Spleen (tissue), 7 donors: ENCODE measurements at regions not wholly inside any gene's neighbourhood (a gene's known extent, or its start where the extent isn't known, plus 50 kb on each side); places are given as distances from the start of the nearest gene placed in this dataset.

Experiments
- POLR2A ChIP-seq, 3 donors: fragments of 450-650 bp; IDR thresholded peaks; one replicate each; pipeline ENCODE4 v1.5.1; 2017; ENCODE audit warnings: antibody characterized with exemption in 3 of 3, mild to moderate bottlenecking in 1 of 3
- TF ChIP-seq, protein P1 (sequence below), 11 experiments: fragments of 200-600 bp in 7 of 11; fragments of 450-650 bp in 4 of 11; sonication (generic) in 4 of 11; IDR thresholded peaks in 8 of 11; conservative IDR thresholded peaks in 3 of 11; 1 replicate in 7 of 11; 2 replicates in 4 of 11; pipeline versions ENCODE4 v1.4.0 to v1.8.0; 2016 to 2021; ENCODE audit warnings: antibody characterized with exemption in 11 of 11, inconsistent platforms in 4 of 11, mild to moderate bottlenecking in 1 of 11
- donor health status: DM: no; HTN: no; CAD: no; lungs with moderate emphysema.
- donor health status: DM: no; HTN: no; CAD: no.
- donor health status: DM: no; HTN: no; CAD: no.

DNA sequence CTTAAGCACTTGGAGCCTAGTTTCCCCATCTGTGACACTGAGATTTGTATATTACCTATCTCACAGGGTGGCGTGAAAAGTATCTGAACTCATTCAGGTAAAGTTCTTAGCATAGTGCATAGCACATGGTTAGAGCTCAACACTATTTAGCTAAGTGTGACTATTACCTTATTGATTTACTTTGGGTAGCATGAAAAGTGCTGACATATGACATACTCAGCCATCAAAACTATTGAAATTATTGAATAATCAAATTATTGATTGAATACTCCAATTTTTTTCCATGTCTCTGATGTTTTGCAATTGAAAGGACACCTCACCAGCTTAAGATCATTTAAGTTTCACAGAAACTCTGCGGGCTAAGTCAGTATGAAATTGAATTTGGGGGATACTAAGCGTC, 715.0 kb downstream of the EFNB2 start:
- TF ChIP-seq, protein P1, sequence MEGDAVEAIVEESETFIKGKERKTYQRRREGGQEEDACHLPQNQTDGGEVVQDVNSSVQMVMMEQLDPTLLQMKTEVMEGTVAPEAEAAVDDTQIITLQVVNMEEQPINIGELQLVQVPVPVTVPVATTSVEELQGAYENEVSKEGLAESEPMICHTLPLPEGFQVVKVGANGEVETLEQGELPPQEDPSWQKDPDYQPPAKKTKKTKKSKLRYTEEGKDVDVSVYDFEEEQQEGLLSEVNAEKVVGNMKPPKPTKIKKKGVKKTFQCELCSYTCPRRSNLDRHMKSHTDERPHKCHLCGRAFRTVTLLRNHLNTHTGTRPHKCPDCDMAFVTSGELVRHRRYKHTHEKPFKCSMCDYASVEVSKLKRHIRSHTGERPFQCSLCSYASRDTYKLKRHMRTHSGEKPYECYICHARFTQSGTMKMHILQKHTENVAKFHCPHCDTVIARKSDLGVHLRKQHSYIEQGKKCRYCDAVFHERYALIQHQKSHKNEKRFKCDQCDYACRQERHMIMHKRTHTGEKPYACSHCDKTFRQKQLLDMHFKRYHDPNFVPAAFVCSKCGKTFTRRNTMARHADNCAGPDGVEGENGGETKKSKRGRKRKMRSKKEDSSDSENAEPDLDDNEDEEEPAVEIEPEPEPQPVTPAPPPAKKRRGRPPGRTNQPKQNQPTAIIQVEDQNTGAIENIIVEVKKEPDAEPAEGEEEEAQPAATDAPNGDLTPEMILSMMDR (IDR thresholded peaks at IDR 0.05 in 8 of 11, conservative IDR thresholded peaks at IDR 0.05 in 3 of 11), result no peak
- TF ChIP-seq POLR2A (IDR thresholded peaks at IDR 0.05), result no peak
